HG02678 (cell line): ENCODE measurements at regions not wholly inside any gene's neighbourhood (a gene's known extent, or its start where the extent isn't known, plus 50 kb on each side); places are given as distances from the start of the nearest gene placed in this dataset.

Experiments
- ATAC-seq: cut with Tn5 transposase; IDR thresholded peaks from one replicate; pipeline ENCODE4 v1.9.1; 2021; ENCODE audit warnings: mild to moderate bottlenecking, moderate library complexity; ENCODE audit not compliant: unreplicated experiment

DNA sequence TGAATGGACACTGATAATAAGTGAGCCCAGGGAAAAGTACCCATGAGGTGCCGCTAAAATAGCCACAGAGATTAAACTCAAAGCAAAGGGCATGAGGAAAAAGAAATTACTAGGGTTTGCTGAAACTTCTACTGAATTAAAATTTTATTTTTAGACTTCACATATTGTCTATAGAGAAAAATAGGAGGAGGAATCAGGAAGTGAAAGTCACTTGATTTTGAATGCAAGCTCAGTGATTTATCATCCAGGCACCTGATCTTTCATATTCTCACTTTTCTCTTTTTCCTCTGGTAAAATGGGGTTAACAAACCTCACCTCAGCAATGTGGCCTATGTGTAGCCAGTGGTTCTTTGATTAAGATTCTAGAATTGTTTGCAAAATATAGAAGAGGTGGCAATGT is 479.8 kb downstream of the BCL11B start:
- no peak for ATAC-seq

DNA sequence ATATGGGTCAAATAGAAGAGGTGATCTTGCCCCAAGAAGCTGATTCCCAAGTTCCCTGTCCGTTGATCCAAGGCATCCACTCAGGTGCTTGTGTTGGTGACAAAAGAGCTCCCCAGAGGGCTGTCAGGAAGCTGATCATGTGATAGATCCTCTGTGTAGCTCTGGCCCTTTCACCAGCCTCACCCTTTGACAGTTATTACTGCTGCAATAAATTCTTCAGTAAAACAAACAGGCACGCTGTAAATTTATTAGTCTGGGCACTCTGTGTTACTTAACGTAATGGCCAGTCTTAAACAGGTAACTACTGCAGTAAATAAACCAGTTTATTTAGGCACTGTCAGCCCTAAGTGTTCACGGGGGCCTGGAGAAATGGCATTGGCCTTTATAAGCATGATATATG is 473.9 kb downstream of the BCL11B start:
- no peak for ATAC-seq

DNA sequence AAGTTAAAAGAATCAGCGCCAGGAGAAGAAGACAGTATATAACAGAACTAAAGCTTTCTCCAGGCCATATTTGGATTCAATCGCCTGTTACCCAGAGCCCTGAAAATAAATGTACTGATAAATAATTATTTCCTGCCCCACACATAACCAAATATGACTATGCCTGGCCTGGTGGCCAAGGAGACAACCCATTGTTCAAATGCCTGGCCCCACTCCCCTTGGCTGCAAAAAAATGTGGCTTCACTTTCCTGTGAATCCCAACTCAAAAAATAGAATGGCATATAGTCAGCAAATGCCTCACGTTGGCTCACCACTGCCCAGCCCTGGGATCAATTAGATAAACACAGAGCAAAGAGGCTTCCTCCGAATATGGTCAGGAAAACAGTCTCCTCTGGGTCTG is 472.1 kb downstream of the BCL11B start:
- no peak for ATAC-seq

GRCh38 chr14:98802044-98802443 is 470.0 kb downstream of the BCL11B start:
- ATAC-seq = no peak

DNA sequence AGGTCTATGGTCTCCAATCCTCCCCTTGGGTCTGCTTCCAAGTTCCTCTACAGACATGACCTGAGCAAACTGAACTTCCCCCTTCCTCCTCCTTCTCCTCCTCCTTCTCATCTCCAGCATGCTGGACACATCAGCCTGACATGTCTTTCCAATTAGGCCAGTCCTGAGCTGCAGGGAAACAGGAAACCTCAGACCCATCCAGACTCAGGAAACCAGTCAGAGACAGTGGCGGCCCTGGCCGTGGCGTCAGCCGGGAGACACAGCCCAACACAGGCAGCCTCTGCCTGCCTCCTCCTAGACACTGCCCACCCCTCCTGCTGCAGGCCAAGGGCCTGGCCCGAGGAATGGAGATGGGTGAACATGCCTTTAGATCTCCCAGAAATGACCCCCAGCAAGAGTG is 468.8 kb downstream of the BCL11B start:
- ATAC-seq = no peak

GRCh38 chr14:98808494-98809407 is 463.2 kb downstream of the BCL11B start:
- no peak for ATAC-seq

DNA sequence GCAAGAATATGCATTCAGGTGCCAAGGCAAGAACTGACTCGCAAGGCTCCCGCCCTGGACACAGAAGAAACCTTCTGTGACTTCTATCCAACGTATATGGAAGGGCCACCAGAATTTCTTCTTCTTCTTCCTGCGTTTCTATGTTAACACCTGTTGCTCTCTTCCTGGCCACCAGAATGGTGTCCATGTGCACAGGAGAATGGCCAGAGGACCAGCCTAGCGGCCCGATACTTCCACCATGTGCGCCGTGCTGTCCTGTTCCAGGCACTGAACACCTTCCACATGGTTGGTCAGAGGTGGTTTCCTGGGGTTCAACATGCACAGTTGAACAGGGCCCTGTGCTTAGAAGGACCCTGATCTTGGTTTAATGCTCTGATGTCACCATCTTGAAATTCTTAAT is 455.8 kb downstream of the BCL11B start:
- no peak for ATAC-seq

GRCh38 chr14:98816720-98817119 is 455.3 kb downstream of the BCL11B start:
- ATAC-seq = no peak

DNA sequence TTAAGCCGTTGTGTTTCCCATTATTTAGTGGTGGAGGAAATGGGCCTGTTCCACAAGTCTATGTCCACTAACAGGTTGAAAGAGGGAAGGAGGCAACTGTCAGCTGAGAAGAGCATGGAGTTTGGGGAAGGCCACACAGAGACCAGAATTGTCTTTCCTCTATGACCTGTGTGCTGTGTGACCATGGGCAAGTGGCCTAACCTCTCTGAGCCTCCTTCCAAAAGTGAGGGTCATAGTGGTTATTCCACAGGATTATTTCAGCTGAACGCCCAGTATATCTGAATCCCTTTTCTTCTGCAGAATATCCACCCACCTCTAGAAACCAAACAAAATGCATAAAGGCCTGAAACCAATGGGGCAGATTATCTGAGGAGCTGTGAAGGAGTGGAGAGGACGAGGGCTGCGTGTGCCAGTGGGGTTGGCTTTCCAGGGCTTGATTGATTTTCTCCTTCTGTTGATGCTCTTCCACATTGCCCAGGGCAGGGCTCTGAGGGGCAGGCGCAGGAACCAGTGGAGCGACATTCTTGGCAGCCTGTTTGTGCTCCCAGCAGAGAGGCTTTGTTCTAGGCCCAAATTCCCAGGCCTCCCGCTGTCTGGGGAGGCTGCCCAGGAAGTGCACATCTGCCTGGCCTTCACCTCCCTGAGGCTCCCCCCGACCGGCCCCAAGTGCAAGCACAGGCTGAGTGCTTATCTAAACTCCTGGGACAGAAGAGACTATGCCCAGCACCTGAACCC is 452.7 kb downstream of the BCL11B start:
- ATAC-seq = no peak

GRCh38 chr14:98819867-98820206 is 452.2 kb downstream of the BCL11B start:
- ATAC-seq = no peak

- ATAC-seq = no peak
Observed at GRCh38 chr14:98822917-98823316, 449.1 kb downstream of the BCL11B start.

- ATAC-seq = no peak
Observed at GRCh38 chr14:98826618-98827017, 445.4 kb downstream of the BCL11B start.

DNA sequence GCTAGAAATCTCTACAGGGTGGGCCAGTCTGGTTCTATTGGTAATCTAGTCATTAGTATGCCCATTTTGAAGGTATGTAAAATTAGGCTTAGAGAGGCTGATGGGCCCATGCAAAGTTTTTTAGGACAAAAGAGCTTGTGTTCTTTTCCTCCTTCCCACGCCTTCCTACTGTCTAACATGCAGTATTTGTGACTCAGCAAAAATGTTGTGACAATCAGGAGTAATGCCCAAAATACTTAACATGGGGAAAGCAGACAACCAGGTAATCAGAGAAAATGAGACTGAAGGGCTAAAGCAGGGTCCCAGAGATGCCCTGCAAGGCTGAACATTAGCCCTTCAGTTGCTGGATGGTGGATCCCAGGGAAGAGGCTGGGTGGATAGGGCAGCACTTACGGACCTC is 437.9 kb downstream of the BCL11B start:
- no peak for ATAC-seq

- no peak for ATAC-seq
Observed at GRCh38 chr14:98835051-98835824, 436.8 kb downstream of the BCL11B start.

DNA sequence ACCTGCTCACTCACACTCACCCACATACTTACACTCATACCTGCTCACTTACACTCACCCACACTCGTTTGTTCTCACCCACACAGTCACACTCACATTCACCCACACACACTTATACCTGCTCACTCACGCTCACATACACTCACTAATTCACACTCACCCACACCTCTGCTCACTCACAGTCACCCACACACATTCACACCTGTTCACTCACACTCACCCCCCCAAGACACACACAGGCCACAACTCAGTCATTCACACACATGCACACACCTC is 436.2 kb downstream of the BCL11B start:
- no peak for ATAC-seq

DNA sequence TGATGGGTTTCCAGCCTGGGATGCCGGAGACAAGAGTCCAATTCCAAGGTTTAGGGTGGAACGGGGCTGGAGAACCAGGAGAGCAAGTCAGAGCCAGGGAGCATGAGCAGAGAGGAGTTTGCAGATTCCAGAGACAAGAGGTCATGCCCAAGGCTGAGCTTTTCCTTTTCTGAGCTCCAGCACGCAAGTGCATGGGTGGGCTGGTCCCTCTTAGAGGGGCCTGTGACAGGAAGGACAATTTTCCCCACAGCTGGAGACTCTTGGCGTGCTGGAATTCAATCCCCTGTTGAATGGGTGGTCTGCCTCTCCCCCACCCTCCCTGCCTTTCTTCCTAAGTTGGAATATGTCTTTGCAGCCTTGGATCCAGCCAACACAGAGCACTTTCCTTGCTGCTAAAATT is 431.9 kb downstream of the BCL11B start:
- no peak for ATAC-seq

DNA sequence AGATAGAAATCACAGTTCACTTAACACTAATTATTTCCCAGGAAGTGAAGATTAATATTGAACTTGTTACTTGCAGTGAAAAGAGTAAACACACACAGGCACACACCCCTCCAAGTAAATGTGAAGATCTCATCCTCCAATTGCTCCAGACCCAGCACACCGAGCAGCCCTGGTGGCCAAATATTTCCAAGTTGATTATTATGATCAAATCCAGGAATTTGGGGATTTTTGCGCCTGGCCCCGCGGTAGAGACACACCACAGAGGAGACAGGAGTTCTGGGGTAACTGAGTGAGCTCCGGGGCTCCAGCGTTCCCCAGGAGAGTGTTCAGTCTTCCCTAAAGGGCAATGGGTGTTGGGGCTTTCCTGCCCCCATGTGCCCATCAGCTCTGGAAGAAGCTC is 431.5 kb downstream of the BCL11B start:
- no peak for ATAC-seq

DNA sequence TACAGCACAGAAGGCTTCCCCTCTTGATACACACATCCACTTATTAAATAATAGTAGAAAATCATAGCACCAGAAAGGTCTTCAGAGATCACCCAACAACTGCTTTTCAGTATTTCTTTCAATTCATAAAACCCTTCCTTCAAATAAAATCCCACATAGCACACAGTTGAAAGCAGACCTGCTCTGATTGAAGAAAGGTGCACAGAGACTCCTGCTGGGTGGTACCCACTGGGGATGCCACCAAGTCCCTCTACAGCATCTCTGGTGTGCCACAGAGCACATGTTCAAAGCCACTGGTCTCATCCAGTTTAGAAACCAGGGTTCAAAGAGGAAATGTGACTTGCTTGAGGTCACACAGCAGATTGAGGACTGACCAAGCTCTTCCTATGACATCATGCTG is 427.5 kb downstream of the BCL11B start:
- ATAC-seq = no peak

DNA sequence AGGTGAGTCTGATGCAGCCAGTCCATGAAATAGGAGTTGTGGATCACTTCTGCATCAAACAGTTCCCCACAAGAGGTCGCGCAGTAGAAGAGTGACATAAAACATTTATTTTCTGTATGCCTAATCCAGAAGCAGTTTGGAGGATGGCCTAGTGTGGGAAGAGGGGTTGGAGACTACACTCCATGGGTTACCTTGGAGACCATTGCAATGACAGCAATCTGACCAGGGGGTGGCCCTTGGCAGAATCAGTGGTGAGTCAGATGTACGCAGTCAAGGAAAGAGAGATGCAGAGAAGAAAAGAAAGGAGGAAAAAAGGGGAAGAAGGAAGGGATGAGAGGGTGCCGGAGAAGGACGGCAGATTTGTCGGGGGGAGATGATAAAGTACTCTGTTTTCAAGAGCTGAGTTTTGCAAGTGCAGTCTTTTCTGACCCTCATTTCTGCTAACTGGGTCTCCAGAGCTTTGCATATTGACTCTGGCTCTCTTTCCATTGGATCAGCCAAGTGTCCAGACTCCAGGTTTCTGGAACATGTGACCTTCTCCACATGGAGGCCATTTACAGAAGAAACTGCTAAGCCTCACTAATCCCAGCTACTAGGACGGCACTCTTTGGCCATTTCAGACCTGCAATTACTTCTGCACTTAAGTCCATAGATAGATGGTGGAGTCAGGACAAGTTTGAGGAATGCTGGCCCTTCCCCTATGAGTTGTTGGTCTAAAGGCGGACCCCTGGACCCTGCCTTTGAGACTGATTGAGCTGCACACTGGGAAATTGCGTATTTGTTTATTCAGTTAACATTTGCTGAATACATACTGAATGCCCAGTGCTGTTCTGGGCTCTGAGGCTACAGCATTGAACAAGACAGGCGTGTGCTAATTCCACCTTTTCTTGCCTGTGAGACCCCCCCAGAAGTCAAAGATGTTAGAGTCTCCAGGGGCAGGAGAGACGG is 424.2 kb downstream of the BCL11B start:
- no peak for ATAC-seq

DNA sequence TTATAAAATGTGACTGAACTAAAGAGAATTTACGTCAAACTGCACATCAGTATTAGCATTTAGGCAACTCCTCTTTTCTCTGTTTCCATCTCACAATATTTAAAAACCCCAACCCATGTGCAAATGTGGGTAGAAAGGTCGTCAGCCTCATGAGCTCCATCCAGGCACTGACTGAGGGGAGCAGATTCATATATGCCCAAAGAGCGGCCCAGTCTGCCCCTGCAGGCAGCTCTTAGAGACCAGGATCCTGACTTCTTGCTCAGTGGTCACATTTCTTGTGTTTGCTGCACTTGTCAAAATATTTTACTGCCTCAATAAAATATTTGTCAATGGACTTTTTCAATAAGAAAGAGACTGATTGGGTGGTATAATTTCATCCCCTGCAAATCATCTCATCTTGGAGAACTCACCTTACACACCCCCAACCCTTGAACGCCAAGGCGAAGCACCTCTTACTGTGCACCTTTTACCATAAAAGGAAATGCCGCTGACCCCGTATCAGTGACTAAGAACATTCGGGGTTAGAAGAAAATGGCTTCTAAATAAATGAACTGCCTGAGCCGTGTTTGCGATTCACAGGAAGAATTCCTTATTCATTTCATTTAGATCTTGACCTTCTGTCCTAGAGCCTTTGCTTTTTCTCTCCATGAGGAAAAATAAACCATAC is 418.8 kb downstream of the BCL11B start:
- no peak for ATAC-seq
